Spleen (tissue), 7 donors: ENCODE measurements at regions not wholly inside any gene's neighbourhood (a gene's known extent, or its start where the extent isn't known, plus 50 kb on each side); places are given as distances from the start of the nearest gene placed in this dataset.

Source experiments
- CTCF ChIP-seq, 11 experiments: fragments of 200-600 bp in 7 of 11; fragments of 450-650 bp in 4 of 11; sonication (generic) in 4 of 11; IDR thresholded peaks in 8 of 11; conservative IDR thresholded peaks in 3 of 11; 1 replicate in 7 of 11; 2 replicates in 4 of 11; pipeline versions ENCODE4 v1.4.0 to v1.8.0; 2016 to 2021; ENCODE audit warnings: antibody characterized with exemption in 11 of 11, inconsistent platforms in 4 of 11, mild to moderate bottlenecking in 1 of 11
- POLR2A ChIP-seq, 3 donors: fragments of 450-650 bp; IDR thresholded peaks; one replicate each; pipeline ENCODE4 v1.5.1; 2017; ENCODE audit warnings: antibody characterized with exemption in 3 of 3, mild to moderate bottlenecking in 1 of 3
- POLR2AphosphoS5 ChIP-seq, 3 donors: sonication (generic); formaldehyde crosslinking; IDR thresholded peaks; one replicate each; pipeline ENCODE4 v1.5.1; 2017; ENCODE audit warnings: antibody characterized with exemption in 3 of 3
- donor health status: DM: no; HTN: no; CAD: no; lungs with moderate emphysema.
- donor health status: DM: no; HTN: no; CAD: no.
- donor health status: DM: no; HTN: no; CAD: no.

DNA sequence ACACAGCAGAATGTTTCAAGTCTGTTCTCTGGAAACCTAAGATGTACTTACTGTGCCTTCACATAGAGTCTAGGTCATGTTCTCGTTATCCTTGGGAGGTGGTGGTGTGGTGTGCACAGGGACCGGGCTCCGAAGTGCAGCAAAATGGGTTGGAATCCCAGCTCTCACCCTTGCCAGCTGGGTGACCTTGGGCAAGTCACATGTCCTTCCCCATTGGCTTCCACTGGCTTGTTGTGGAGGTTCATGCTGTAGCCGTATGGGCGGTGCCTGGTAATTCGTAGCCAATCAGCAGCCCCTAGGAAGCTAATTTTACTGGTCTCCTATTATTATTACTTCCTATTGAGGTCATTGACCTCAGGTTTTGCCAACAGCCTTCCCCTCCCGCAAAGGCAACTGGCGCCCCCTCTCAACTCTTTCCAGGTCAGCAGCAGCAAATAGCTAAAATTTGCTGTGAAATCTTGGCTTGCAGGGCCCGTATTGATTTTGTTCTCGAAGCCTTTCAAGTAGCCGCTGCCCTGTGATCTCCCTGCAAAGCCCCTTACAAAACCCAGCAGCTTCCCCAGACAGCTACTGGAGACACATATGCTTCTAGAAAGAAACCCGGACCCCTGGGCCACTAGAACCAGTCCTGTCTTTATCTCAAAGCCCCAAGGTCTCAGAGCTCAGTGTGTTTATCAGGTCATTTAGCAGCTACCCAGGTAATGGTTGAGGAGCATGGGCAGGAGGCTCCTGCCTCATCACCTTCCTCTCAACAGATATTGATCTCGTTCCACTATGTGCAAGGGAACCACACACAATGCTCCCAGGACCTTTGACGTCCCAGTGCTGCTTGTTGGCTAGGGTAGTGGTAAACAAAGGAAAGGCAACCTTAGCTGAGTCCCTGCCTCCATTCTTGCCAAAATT lies 66.5 kb upstream of the SLC1A4 start:
- TF ChIP-seq POLR2AphosphoS5 (IDR thresholded peaks at IDR 0.05), result no peak
- TF ChIP-seq CTCF (IDR thresholded peaks at IDR 0.05 in 8 of 11, conservative IDR thresholded peaks at IDR 0.05 in 3 of 11), result no peak
- TF ChIP-seq POLR2A (IDR thresholded peaks at IDR 0.05), result no peak
